ENCODE measurements at regions not wholly inside any gene's neighbourhood (a gene's known extent, or its start where the extent isn't known, plus 50 kb on each side); places are given as distances from the start of the nearest gene placed in this dataset.

DNA sequence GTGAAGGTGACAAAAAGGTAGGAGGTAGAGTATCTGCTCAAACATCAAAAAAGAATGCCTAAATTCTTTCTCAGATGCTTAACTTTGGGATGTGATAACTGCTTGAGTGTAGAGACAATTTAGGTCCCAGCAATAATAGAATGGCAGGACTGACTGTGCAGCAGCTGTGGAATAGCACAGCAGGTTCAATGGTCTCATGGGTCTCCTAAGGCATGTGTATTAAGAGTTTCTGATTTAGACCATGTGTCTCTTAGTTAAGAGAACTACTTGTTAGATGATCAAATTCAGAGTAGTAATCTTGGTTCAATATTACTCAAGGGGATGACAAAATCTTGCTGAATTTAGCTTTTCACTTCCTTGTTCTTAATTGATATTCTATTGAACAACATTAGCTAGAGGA is 72.0 kb downstream of the ALX1 start:
- no peaks in the 10 kb centered on the region for H3K36me3 ChIP-seq (ENCODE audit: control insufficient read depth, insufficient read depth, low read length)
- TF ChIP-seq, protein P1, sequence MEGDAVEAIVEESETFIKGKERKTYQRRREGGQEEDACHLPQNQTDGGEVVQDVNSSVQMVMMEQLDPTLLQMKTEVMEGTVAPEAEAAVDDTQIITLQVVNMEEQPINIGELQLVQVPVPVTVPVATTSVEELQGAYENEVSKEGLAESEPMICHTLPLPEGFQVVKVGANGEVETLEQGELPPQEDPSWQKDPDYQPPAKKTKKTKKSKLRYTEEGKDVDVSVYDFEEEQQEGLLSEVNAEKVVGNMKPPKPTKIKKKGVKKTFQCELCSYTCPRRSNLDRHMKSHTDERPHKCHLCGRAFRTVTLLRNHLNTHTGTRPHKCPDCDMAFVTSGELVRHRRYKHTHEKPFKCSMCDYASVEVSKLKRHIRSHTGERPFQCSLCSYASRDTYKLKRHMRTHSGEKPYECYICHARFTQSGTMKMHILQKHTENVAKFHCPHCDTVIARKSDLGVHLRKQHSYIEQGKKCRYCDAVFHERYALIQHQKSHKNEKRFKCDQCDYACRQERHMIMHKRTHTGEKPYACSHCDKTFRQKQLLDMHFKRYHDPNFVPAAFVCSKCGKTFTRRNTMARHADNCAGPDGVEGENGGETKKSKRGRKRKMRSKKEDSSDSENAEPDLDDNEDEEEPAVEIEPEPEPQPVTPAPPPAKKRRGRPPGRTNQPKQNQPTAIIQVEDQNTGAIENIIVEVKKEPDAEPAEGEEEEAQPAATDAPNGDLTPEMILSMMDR (IDR thresholded peaks at IDR 0.05; ENCODE audit: insufficient read depth, low read depth, low read length) = no peak
- ChIA-PET POLR2A (no interaction called here), CTCF (interaction anchor here (1.3 kb wide), 1 partner anchor 42 kb away, joined by 3 read pairs; no protein-coding TSS in a partner anchor)
- no peaks in the 10 kb centered on the region for H3K27me3 ChIP-seq (ENCODE audit: control insufficient read depth, insufficient read depth, low read length)
- no peak overlapping the region for H3K4me3 ChIP-seq (ENCODE audit: low read depth, low read length)
- DNase-seq (ENCODE audit: low read depth) = no peak

DNA sequence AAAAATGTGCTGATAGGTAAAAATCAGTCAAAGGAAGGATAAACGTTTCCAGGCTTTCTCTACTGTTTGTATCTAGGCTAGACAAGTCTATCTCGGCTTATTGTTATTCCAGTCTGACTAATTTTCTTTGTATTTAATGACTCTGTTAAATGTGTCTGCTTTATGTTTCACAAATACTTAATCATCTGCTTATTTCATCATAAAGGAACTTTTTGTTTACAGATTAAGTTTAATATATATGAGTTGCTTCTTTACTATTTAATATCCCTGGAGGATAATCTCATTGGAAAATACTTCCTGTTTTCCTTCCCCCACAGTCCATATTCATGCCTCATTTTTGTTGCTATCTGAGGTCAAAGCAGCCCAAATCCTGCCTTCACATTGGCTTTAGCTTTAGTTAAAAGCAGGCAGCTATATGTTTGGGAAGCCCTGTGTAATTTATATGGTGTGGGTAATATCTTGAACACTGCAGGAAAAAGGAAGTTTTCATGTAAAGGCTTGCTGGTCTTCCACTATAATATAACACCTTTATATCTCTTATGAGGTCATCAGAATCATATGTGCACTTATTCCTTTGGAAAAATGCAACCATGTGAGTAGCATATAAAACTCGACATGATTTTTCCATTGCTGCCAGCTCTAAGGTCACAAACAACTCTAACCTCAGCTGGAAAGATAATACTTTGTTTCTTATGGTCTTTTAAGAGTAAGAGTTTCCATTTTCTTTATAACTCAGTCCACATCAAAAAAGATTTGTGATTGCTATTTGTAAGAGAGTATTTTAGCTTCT is 76.8 kb downstream of the ALX1 start:
- H3K36me3 ChIP-seq (ENCODE audit: control insufficient read depth, insufficient read depth, low read length) = no peaks in the 10 kb centered on the region
- H3K4me3 ChIP-seq (ENCODE audit: low read depth, low read length) = no peak overlapping the region
- DNase-seq (ENCODE audit: low read depth) = no peak
- H3K27me3 ChIP-seq (ENCODE audit: control insufficient read depth, insufficient read depth, low read length) = no peaks in the 10 kb centered on the region
- TF ChIP-seq, protein P1 (IDR thresholded peaks at IDR 0.05; ENCODE audit: insufficient read depth, low read depth, low read length) = no peak
- CTCF ChIA-PET = no interaction called here
- POLR2A ChIA-PET = no interaction called here

DNA sequence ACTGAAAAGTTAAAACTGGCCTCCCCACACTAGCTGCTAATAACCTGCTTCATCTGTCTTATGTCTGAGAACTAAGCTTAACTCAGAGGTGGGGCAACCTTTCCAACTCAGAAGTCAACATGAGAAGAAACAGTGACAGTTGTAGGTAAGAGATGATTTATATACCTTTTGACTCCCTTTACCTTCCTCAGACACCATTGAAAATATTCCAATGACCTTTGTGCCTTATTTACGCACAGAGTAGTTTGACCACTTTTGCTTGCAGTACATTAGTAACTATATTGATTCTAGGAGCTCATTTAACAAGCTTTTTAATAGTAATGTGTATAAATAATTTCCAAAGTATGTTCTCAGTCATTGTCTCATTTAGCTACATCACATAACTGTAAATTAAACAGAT is 77.6 kb downstream of the ALX1 start:
- CTCF ChIA-PET = no interaction called here
- Histone ChIP-seq H3K36me3 (ENCODE audit: control insufficient read depth, insufficient read depth, low read length) (no peaks in the 10 kb centered on the region), H3K27me3 (ENCODE audit: control insufficient read depth, insufficient read depth, low read length) (no peaks in the 10 kb centered on the region), H3K4me3 (ENCODE audit: low read depth, low read length) (no peak overlapping the region)
- POLR2A ChIA-PET = no interaction called here
- TF ChIP-seq, protein P1 (IDR thresholded peaks at IDR 0.05; ENCODE audit: insufficient read depth, low read depth, low read length) = no peak
- no peak for DNase-seq (ENCODE audit: low read depth)

DNA sequence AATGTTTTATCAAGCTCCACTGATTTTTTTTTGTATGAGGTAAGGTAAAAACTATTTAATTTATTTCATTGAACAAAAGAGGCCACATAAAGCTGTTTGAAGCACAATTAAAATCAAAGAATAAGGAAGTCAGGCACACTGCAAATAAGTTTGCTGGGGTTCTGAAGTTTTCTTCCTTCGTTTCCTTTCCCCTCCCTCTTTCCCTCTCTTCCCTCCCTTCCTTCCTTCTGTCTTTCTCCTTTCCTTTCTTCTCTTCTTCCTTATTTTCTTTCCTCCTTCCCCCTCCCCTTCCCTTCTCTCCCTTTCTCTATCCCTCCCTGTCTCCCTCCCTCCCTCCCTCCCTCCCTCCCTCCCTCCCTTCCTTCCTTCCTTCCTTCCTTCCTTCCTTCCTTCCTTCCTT is 78.7 kb downstream of the ALX1 start:
- TF ChIP-seq, protein P1 (IDR thresholded peaks at IDR 0.05; ENCODE audit: insufficient read depth, low read depth, low read length) = no peak
- ChIA-PET POLR2A (no interaction called here), CTCF (no interaction called here)
- no peaks in the 10 kb centered on the region for H3K36me3 ChIP-seq (ENCODE audit: control insufficient read depth, insufficient read depth, low read length)
- DNase-seq (ENCODE audit: low read depth) = no peak
- H3K27me3 ChIP-seq (ENCODE audit: control insufficient read depth, insufficient read depth, low read length) = no peaks in the 10 kb centered on the region
- H3K4me3 ChIP-seq (ENCODE audit: low read depth, low read length) = no peak overlapping the region

DNA sequence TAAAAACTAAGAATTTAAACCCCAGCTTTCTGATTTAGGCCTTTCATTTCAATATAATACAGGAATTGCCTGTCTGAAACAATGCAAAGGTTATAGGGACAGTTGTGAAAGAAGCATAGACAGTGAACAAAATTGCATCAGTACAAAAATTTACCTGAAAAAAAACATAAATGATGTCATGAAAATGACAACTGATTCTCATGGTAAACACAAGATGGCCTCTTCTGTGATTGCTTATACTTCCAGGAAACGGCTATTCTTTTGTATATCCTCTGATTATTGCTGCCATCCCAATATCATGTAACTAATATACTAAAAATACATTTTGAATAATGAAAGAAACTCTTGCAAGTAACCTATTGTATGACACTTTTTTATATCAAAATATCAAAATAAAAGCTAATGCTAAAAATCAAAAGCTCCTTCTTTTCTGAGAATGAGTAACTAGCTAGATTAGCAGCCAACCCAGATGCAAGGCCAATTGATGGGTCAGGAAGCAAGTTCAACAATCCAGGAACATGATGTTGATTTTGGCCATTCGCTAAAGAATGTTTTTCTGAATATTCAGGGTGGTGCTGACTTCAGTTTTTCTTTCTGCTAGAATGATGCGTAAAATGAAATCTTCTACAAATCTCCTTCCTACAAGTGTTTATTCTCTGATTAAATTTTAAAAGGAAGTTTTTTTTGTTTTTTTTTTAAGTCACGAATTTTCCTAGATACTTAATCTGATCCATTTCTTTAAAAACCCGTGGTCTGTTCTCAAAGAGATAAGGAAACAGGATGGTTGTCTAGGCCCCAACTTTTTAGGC is 83.6 kb downstream of the ALX1 start:
- TF ChIP-seq, protein P1 (IDR thresholded peaks at IDR 0.05; ENCODE audit: insufficient read depth, low read depth, low read length) = no peak
- ChIA-PET POLR2A (no interaction called here), CTCF (no interaction called here)
- no peak for DNase-seq (ENCODE audit: low read depth)
- H3K36me3 ChIP-seq (ENCODE audit: control insufficient read depth, insufficient read depth, low read length) = no peaks in the 10 kb centered on the region
- no peaks in the 10 kb centered on the region for H3K27me3 ChIP-seq (ENCODE audit: control insufficient read depth, insufficient read depth, low read length)
- H3K4me3 ChIP-seq (ENCODE audit: low read depth, low read length) = no peak overlapping the region
